Effector memory CD4-positive, alpha-beta T cell (primary cell): ENCODE measurements at regions not wholly inside any gene's neighbourhood (a gene's known extent, or its start where the extent isn't known, plus 50 kb on each side); places are given as distances from the start of the nearest gene placed in this dataset.

Experiments used
- DNase-seq, 3 donors: peaks; one replicate each; pipeline ENCODE4 v3.0.0-alpha.2; 2020
- H3K27ac ChIP-seq: 2 replicates; pipeline ENCODE4 v1.7.0; 2013; ENCODE audit warnings: mild to moderate bottlenecking, low read length, moderate library complexity; ENCODE audit not compliant: insufficient read depth, poor library complexity, severe bottlenecking
- H3K27me3 ChIP-seq: replicated peaks from 2 replicates; pipeline ENCODE4 v1.7.0; 2013; ENCODE audit warnings: mild to moderate bottlenecking, low read length; ENCODE audit not compliant: insufficient read depth, control insufficient read depth, poor library complexity, severe bottlenecking
- H3K36me3 ChIP-seq: 2 replicates; pipeline ENCODE4 v1.7.0; 2013; ENCODE audit warnings: mild to moderate bottlenecking, low read length, moderate library complexity; ENCODE audit not compliant: control insufficient read depth, insufficient read depth
- H3K4me1 ChIP-seq: 2 replicates; pipeline ENCODE4 v1.7.0; 2013; ENCODE audit warnings: low read length, mild to moderate bottlenecking; ENCODE audit not compliant: control insufficient read depth, insufficient read depth, poor library complexity, severe bottlenecking
- H3K4me3 ChIP-seq: 2 replicates; pipeline ENCODE4 v1.7.0; 2013; ENCODE audit warnings: low read length, low read depth, mild to moderate bottlenecking; ENCODE audit not compliant: insufficient read depth, poor library complexity, severe bottlenecking
- H3K9me3 ChIP-seq: 2 replicates; pipeline ENCODE4 v1.7.0; 2013; ENCODE audit warnings: mild to moderate bottlenecking, low read length, moderate library complexity; ENCODE audit not compliant: control insufficient read depth

- Histone ChIP-seq H3K4me3 (no peak overlapping the region), H3K27ac (no peak overlapping the region)
Measured at GRCh38 chr7:431658-432111, 88.0 kb downstream of the PDGFA start.

GRCh38 chr7:432256-432655, 87.4 kb downstream of the PDGFA start:
- Histone ChIP-seq H3K27ac (no peak overlapping the region), H3K36me3 (no peaks in the 10 kb centered on the region), H3K9me3 (no peaks in the 10 kb centered on the region), H3K27me3 (no peaks in the 10 kb centered on the region), H3K4me1 (no peaks in the 10 kb centered on the region), H3K4me3 (no peak overlapping the region)
- DNase-seq = no peak

More at GRCh38 chr7:431658-432111, 88.0 kb downstream of the PDGFA start:
- no peaks in the 10 kb centered on the region for H3K4me1 ChIP-seq
- H3K36me3 ChIP-seq = no peaks in the 10 kb centered on the region
- no peaks in the 10 kb centered on the region for H3K9me3 ChIP-seq
- H3K27me3 ChIP-seq = no peaks in the 10 kb centered on the region
- no peak for DNase-seq

GRCh38 chr7:432933-433332, 86.7 kb downstream of the PDGFA start:
- H3K27me3 ChIP-seq = no peaks in the 10 kb centered on the region
- no peak for DNase-seq
- no peaks in the 10 kb centered on the region for H3K4me1 ChIP-seq
- H3K27ac ChIP-seq = no peak overlapping the region
- no peak overlapping the region for H3K4me3 ChIP-seq
- H3K36me3 ChIP-seq = no peaks in the 10 kb centered on the region
- H3K9me3 ChIP-seq = no peaks in the 10 kb centered on the region

GRCh38 chr7:433558-433957, 86.1 kb downstream of the PDGFA start:
- no peaks in the 10 kb centered on the region for H3K27me3 ChIP-seq
- H3K4me1 ChIP-seq = no peaks in the 10 kb centered on the region
- DNase-seq = no peak
- no peaks in the 10 kb centered on the region for H3K36me3 ChIP-seq
- H3K9me3 ChIP-seq = no peaks in the 10 kb centered on the region
- no peak overlapping the region for H3K27ac ChIP-seq
- H3K4me3 ChIP-seq = no peak overlapping the region

GRCh38 chr7:434891-435629, 84.6 kb downstream of the PDGFA start:
- Histone ChIP-seq H3K36me3 (no peaks in the 10 kb centered on the region), H3K9me3 (no peaks in the 10 kb centered on the region), H3K27me3 (no peaks in the 10 kb centered on the region), H3K27ac (no peak overlapping the region), H3K4me1 (no peaks in the 10 kb centered on the region), H3K4me3 (no peak overlapping the region)
- DNase-seq = no peak

GRCh38 chr7:435630-436366, 83.8 kb downstream of the PDGFA start:
- Histone ChIP-seq H3K27ac (no peak overlapping the region), H3K4me3 (no peak overlapping the region), H3K36me3 (no peaks in the 10 kb centered on the region), H3K9me3 (no peaks in the 10 kb centered on the region), H3K4me1 (no peaks in the 10 kb centered on the region), H3K27me3 (no peaks in the 10 kb centered on the region)
- no peak for DNase-seq

GRCh38 chr7:436367-437128, 83.1 kb downstream of the PDGFA start:
- no peak overlapping the region for H3K4me3 ChIP-seq
- DNase-seq = no peak
- H3K27ac ChIP-seq = no peak overlapping the region
- H3K4me1 ChIP-seq = no peaks in the 10 kb centered on the region
- H3K27me3 ChIP-seq = no peaks in the 10 kb centered on the region
- no peaks in the 10 kb centered on the region for H3K9me3 ChIP-seq
- no peaks in the 10 kb centered on the region for H3K36me3 ChIP-seq

GRCh38 chr7:437329-438251, 82.1 kb downstream of the PDGFA start:
- H3K27ac ChIP-seq = no peak overlapping the region
- H3K9me3 ChIP-seq = no peaks in the 10 kb centered on the region
- H3K36me3 ChIP-seq = no peaks in the 10 kb centered on the region
- H3K27me3 ChIP-seq = no peaks in the 10 kb centered on the region
- no peak overlapping the region for H3K4me3 ChIP-seq
- H3K4me1 ChIP-seq = no peaks in the 10 kb centered on the region
- DNase-seq = no peak

- Histone ChIP-seq H3K4me1 (no peaks in the 10 kb centered on the region), H3K9me3 (no peaks in the 10 kb centered on the region), H3K27me3 (no peaks in the 10 kb centered on the region), H3K36me3 (no peaks in the 10 kb centered on the region), H3K4me3 (no peak overlapping the region), H3K27ac (no peak overlapping the region)
- DNase-seq = no peak
Measured at GRCh38 chr7:438361-438760, 81.3 kb downstream of the PDGFA start.
